AG04450 (cell line): ENCODE measurements at regions not wholly inside any gene's neighbourhood (a gene's known extent, or its start where the extent isn't known, plus 50 kb on each side); places are given as distances from the start of the nearest gene placed in this dataset.

Experiments
- CTCF ChIA-PET: fragments of 300-600, 350-600 bp; formaldehyde crosslinking; extraction: SDS; loops from one replicate; lab custom pipeline; 2022; ENCODE audit warnings: antibody characterized with exemption, inconsistent platforms; lab: Charles Lee
- POLR2A ChIA-PET: fragments of 350-600 bp; formaldehyde crosslinking; extraction: SDS; loops from one replicate; lab custom pipeline; 2021; ENCODE audit warnings: antibody characterized with exemption, inconsistent platforms; lab: Yijun Ruan, JAX
- DNase-seq: peaks from one replicate; pipeline ENCODE4 v3.0.0-alpha.2; 2011; ENCODE audit warnings: low read depth, low spot score
- H3K27ac ChIP-seq: one replicate; pipeline ENCODE4 v1.5.1; 2012; ENCODE audit warnings: low read depth, low read length, control low read depth
- H3K27me3 ChIP-seq: one replicate; pipeline ENCODE4 v1.6.0; 2012; ENCODE audit warnings: low read length; ENCODE audit not compliant: control insufficient read depth, insufficient read depth
- H3K4me3 ChIP-seq: 2 replicates; pipeline ENCODE4 v1.5.1; 2011; ENCODE audit warnings: mild to moderate bottlenecking, low read depth, low read length, control low read depth
- H3K9me3 ChIP-seq: 2 replicates; pipeline ENCODE4 v1.5.1; 2012; ENCODE audit warnings: low read length; ENCODE audit not compliant: control insufficient read depth, insufficient read depth
- TF ChIP-seq, protein P1 (sequence below): IDR thresholded peaks from 2 replicates; pipeline ENCODE4 v1.5.1; 2011; ENCODE audit warnings: low read depth, low read length, control low read depth, inconsistent platforms

DNA sequence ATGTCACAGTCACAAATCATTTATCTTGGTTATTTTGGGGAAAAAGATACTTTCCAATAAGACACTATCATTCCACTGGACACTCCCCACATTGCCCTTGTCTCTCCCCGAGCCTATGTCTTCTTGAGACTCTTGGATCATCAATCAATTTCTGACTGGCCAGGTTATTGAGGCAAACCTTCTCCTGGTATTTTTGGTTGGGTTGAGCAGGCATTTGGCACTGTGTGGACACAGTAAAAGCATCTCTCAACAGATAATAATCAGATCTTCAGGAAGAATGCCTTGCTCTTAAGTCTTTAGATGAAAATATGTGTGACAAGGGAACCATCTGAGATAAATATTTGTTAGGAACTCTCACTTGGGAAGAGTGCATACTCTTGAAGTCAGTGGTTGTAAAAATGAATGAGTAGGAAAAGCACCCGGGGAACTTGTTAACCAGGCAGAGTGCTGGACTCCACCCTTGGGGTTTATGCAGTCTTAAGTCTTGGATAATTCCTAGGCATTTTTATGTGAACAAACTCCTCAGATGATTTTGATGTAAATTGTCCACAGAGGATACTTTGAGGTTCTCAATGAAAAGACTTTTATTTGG, 223.8 kb upstream of the CLINT1 start:
- no peak for DNase-seq
- CTCF ChIA-PET: interaction anchor here (1.9 kb wide), 1 partner anchor 7 kb away, joined by 32 read pairs; no protein-coding TSS in a partner anchor
- Histone ChIP-seq H3K4me3 (no peak overlapping the region), H3K9me3 (no peaks in the 10 kb centered on the region), H3K27me3 (no peaks in the 10 kb centered on the region), H3K27ac (no peak overlapping the region)
- TF ChIP-seq, protein P1, sequence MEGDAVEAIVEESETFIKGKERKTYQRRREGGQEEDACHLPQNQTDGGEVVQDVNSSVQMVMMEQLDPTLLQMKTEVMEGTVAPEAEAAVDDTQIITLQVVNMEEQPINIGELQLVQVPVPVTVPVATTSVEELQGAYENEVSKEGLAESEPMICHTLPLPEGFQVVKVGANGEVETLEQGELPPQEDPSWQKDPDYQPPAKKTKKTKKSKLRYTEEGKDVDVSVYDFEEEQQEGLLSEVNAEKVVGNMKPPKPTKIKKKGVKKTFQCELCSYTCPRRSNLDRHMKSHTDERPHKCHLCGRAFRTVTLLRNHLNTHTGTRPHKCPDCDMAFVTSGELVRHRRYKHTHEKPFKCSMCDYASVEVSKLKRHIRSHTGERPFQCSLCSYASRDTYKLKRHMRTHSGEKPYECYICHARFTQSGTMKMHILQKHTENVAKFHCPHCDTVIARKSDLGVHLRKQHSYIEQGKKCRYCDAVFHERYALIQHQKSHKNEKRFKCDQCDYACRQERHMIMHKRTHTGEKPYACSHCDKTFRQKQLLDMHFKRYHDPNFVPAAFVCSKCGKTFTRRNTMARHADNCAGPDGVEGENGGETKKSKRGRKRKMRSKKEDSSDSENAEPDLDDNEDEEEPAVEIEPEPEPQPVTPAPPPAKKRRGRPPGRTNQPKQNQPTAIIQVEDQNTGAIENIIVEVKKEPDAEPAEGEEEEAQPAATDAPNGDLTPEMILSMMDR: no peak
- POLR2A ChIA-PET: no interaction called here

GRCh38 chr5:158080112-158080511, 221.2 kb upstream of the CLINT1 start:
- TF ChIP-seq, protein P1: no peak
- H3K27me3 ChIP-seq: no peaks in the 10 kb centered on the region
- no peaks in the 10 kb centered on the region for H3K9me3 ChIP-seq
- POLR2A ChIA-PET: no interaction called here
- H3K4me3 ChIP-seq: no peak overlapping the region
- CTCF ChIA-PET: interaction anchor here (0.6 kb wide), 1 partner anchor 745 kb away, joined by 3 read pairs; no protein-coding TSS in a partner anchor
- no peak for DNase-seq
- no peak overlapping the region for H3K27ac ChIP-seq

DNA sequence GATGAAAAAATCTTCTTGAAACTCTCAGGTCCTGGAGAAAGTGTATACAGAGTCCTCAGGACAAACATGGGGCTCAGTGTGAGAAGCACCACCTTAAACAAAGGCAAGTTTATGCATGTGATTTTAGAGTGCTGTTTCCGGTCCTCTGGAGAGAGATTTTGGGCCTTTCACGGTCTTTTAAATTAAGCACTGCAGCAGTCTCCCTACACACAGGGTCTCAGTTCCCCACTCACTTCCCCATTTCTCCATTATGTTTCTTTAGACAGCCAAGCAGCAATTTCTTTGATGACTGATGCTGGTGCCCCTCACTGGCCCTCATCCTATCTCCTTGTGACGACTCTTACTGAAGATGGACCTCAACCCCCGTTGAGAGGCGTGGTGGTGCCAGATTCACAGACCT, 220.2 kb upstream of the CLINT1 start:
- Histone ChIP-seq H3K27ac (no peak overlapping the region), H3K4me3 (no peak overlapping the region), H3K27me3 (no peaks in the 10 kb centered on the region), H3K9me3 (no peaks in the 10 kb centered on the region)
- ChIA-PET POLR2A (no interaction called here), CTCF (no interaction called here)
- DNase-seq: no peak
- TF ChIP-seq, protein P1: no peak

GRCh38 chr5:158074992-158075769, 216.2 kb upstream of the CLINT1 start:
- Histone ChIP-seq H3K27ac (no peak overlapping the region), H3K27me3 (no peaks in the 10 kb centered on the region), H3K4me3 (peak overlapping the region; percentile 1; the same call in 1 of the 2 replicates), H3K9me3 (no peaks in the 10 kb centered on the region)
- POLR2A ChIA-PET: no interaction called here
- DNase-seq: peak; percentile 11
- TF ChIP-seq, protein P1: peak; percentile 95
- CTCF ChIA-PET: interaction anchor here (0.5 to 2.5 kb wide), 88 partner anchors 9 to 1456 kb away, joined by 3 to 53 read pairs (median 3); partner anchors contain the start of gene LSM11

- Histone ChIP-seq H3K27ac (no peak overlapping the region), H3K9me3 (no peaks in the 10 kb centered on the region)
- POLR2A ChIA-PET: no interaction called here
Observed at GRCh38 chr5:158074597-158074991, 215.6 kb upstream of the CLINT1 start.

More at GRCh38 chr5:158074597-158074991, 215.6 kb upstream of the CLINT1 start:
- Histone ChIP-seq H3K4me3 (no peak overlapping the region), H3K27me3 (no peaks in the 10 kb centered on the region)
- no peak for DNase-seq
- CTCF ChIA-PET: interaction anchor here (0.6 to 2.5 kb wide), 75 partner anchors 8 to 1260 kb away, joined by 3 to 53 read pairs (median 4); partner anchors contain the start of gene LSM11
- TF ChIP-seq, protein P1: no peak
